Thyroid gland (tissue), 4 donors: ENCODE measurements at regions not wholly inside any gene's neighbourhood (a gene's known extent, or its start where the extent isn't known, plus 50 kb on each side); places are given as distances from the start of the nearest gene placed in this dataset.
"Not testable (repeated sequence)": the region's sequence is repeated elsewhere in the genome, so short reads cannot be mapped to it uniquely, and the experiment has no call there.

Experiments
- POLR2A ChIP-seq, 2 donors: fragments of 450-650 bp; IDR thresholded peaks; one replicate each; pipeline ENCODE4 v1.6.1; 2017; ENCODE audit warnings: antibody characterized with exemption in 2 of 2, mild to moderate bottlenecking in 2 of 2, moderate library complexity in 1 of 2
- TF ChIP-seq, protein P1 (sequence below), 6 experiments: fragments of 200-600 bp in 3 of 6; fragments of 450-650 bp in 3 of 6; sonication (generic) in 3 of 6; IDR thresholded peaks; one replicate each; pipeline ENCODE4 v1.5.1; 2016 to 2019; ENCODE audit warnings: antibody characterized with exemption in 6 of 6, mild to moderate bottlenecking in 2 of 6, inconsistent platforms in 1 of 6, moderate library complexity in 1 of 6

DNA sequence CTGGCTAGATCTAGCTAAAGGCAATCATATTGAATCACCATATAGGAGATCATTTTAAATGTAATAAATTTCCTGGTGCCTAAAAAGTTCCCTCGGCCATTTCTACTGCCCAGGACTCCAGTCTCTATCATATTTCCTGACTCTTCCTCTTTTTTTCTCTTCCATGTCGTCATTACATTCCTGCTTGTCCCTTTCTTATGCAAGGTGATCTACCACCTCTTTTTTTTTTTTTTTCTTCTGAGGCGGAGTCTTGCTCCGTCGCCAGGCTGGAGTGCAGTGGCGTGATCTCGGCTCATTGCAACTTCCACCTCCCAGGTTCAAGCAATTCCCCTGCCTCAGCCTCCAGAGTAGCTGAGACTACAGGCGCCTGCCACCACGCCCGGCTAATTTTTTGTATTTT lies 82.7 kb upstream of the PDHA1 start:
- TF ChIP-seq, protein P1, sequence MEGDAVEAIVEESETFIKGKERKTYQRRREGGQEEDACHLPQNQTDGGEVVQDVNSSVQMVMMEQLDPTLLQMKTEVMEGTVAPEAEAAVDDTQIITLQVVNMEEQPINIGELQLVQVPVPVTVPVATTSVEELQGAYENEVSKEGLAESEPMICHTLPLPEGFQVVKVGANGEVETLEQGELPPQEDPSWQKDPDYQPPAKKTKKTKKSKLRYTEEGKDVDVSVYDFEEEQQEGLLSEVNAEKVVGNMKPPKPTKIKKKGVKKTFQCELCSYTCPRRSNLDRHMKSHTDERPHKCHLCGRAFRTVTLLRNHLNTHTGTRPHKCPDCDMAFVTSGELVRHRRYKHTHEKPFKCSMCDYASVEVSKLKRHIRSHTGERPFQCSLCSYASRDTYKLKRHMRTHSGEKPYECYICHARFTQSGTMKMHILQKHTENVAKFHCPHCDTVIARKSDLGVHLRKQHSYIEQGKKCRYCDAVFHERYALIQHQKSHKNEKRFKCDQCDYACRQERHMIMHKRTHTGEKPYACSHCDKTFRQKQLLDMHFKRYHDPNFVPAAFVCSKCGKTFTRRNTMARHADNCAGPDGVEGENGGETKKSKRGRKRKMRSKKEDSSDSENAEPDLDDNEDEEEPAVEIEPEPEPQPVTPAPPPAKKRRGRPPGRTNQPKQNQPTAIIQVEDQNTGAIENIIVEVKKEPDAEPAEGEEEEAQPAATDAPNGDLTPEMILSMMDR (IDR thresholded peaks at IDR 0.05), result not testable (repeated sequence)
- TF ChIP-seq POLR2A (IDR thresholded peaks at IDR 0.05), result not testable (repeated sequence)
